ENCODE measurements at regions not wholly inside any gene's neighbourhood (a gene's known extent, or its start where the extent isn't known, plus 50 kb on each side); places are given as distances from the start of the nearest gene placed in this dataset.

GRCh38 chrX:96407981-96408380 is 276.7 kb upstream of the DIAPH2 start:
- TF ChIP-seq CTCF (IDR thresholded peaks at IDR 0.05) = no peak
- no peak for TF ChIP-seq POLR2A (IDR thresholded peaks at IDR 0.05)

Measured in heart left ventricle (tissue), 13 donors.